RWPE2 (cell line): ENCODE measurements at regions not wholly inside any gene's neighbourhood (a gene's known extent, or its start where the extent isn't known, plus 50 kb on each side); places are given as distances from the start of the nearest gene placed in this dataset.

Source experiments
- ATAC-seq: fragments of 200-7000 bp; cut with Tn5 transposase; 3 replicates; pipeline ENCODE4 v1.9.1; 2021; ENCODE audit warnings: low read depth
- DNase-seq: peaks from one replicate; pipeline ENCODE4 v3.0.0-alpha.2; 2020; ENCODE audit warnings: low spot score
- H3K27ac ChIP-seq: fragments of 450-650 bp; 2 replicates; pipeline ENCODE4 v1.5.1; 2017; ENCODE audit warnings: mild to moderate bottlenecking; ENCODE audit not compliant: poor library complexity, severe bottlenecking
- H3K27me3 ChIP-seq: fragments of 250-450 bp; sonication (Bioruptor Pico); 2 replicates; pipeline ENCODE4 v1.5.1; 2021; ENCODE audit warnings: mild to moderate bottlenecking, moderate library complexity; ENCODE audit not compliant: insufficient read depth, poor library complexity, severe bottlenecking
- H3K36me3 ChIP-seq: fragments of 250-450 bp; sonication (Bioruptor Pico); 2 replicates; pipeline ENCODE4 v1.5.1; 2020; ENCODE audit warnings: low read depth, mild to moderate bottlenecking, moderate library complexity
- H3K4me1 ChIP-seq: fragments of 250-450 bp; sonication (Bioruptor Pico); 2 replicates; pipeline ENCODE4 v1.5.1; 2021; ENCODE audit warnings: mild to moderate bottlenecking, moderate library complexity; ENCODE audit not compliant: insufficient read depth, poor library complexity, severe bottlenecking
- H3K4me3 ChIP-seq: fragments of 250-450 bp; sonication (Bioruptor Pico); 2 replicates; pipeline ENCODE4 v1.5.1; 2021; ENCODE audit warnings: mild to moderate bottlenecking, moderate library complexity; ENCODE audit not compliant: severe bottlenecking
- H3K9me3 ChIP-seq: fragments of 250-450 bp; sonication (Bioruptor Pico); 2 replicates; pipeline ENCODE4 v1.5.1; 2021; ENCODE audit warnings: mild to moderate bottlenecking, moderate library complexity; ENCODE audit not compliant: severe bottlenecking
- CTCF ChIP-seq: fragments of 450-650 bp; IDR thresholded peaks from one replicate; pipeline ENCODE4 v1.5.1; 2017; ENCODE audit warnings: mild to moderate bottlenecking, moderate library complexity; ENCODE audit not compliant: poor library complexity, severe bottlenecking

DNA sequence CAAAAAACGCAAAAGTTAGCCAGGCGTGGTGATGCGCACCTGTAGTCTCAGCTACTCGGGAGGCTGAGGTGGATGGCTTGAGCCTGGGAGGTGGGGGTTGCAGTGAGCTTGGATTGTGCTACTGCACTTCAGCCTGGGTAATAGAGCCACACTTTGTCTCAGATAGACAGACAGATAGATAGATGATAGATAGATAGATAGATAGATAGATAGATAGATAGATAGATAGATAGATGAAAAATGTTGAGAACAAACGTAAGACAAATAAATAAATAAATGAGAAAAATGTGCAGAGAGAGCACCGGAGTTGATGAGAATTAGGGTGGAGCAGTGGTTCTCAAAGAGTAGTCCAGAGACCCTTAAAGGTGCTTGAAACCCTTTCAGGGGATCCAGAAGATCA, 58.4 kb upstream of the ARL8B start:
- H3K4me3 ChIP-seq, result no peak overlapping the region
- no peak overlapping the region for H3K27ac ChIP-seq
- no peak for TF ChIP-seq CTCF
- no peaks in the 10 kb centered on the region for H3K4me1 ChIP-seq
- DNase-seq (no peak), ATAC-seq (no peak)
- no peaks in the 10 kb centered on the region for H3K9me3 ChIP-seq
- H3K36me3 ChIP-seq, result no peaks in the 10 kb centered on the region
- no peaks in the 10 kb centered on the region for H3K27me3 ChIP-seq

DNA sequence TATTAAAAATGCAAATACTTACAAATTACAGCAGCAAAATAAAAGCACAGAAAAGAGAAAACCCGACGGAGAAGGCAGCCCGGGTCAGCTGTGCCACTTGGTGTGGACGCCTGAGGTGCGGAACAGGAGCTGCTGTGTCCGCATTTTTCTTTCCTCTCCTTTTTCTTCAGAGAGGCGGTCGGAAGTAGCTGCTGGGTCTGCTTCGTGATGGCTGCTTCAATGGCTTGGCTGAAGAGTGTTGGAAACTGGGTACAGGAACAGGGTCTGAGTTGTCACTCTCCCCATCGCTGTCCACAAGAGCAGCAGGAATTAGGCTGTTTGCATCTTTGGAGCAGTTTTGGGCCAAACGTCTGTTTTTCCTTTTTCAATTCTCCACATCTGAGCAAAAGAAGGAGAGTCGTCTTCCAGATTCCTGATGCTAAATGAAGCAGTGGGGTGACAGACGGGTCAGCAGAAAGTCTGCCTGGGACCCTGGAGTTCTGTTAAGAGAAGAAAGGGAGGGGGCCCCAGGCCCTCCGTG, 53.5 kb upstream of the ARL8B start:
- ATAC-seq (no peak), DNase-seq (no peak)
- TF ChIP-seq CTCF, result no peak
- no peaks in the 10 kb centered on the region for H3K36me3 ChIP-seq
- H3K4me3 ChIP-seq, result no peak overlapping the region
- H3K27ac ChIP-seq, result no peak overlapping the region
- H3K9me3 ChIP-seq, result no peaks in the 10 kb centered on the region
- peaks cover 10% of the 10 kb centered on the region for H3K4me1 ChIP-seq
- H3K27me3 ChIP-seq, result no peaks in the 10 kb centered on the region

DNA sequence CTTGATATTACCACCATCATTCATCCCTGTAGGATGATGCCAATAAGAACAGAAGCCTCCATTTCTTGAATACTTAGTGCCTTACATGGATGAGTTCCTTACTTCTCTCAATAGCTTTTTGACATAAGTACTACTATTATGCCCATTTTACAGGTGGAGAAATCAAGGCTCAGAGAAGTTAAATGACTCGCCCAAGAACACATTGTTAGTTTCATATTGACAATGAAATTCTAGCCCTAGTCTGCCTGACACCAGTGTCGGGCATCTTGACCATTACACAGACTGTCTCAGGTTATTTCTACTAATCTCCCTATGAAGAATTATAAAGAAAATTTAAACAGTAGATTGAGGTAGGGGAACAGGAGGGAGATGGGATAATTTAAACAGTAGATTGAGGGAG, 52.5 kb upstream of the ARL8B start:
- Histone ChIP-seq H3K27me3 (no peaks in the 10 kb centered on the region), H3K4me1 (peaks cover 10% of the 10 kb centered on the region), H3K9me3 (no peaks in the 10 kb centered on the region), H3K4me3 (no peak overlapping the region), H3K36me3 (no peaks in the 10 kb centered on the region), H3K27ac (no peak overlapping the region)
- ATAC-seq (no peak), DNase-seq (no peak)
- no peak for TF ChIP-seq CTCF

DNA sequence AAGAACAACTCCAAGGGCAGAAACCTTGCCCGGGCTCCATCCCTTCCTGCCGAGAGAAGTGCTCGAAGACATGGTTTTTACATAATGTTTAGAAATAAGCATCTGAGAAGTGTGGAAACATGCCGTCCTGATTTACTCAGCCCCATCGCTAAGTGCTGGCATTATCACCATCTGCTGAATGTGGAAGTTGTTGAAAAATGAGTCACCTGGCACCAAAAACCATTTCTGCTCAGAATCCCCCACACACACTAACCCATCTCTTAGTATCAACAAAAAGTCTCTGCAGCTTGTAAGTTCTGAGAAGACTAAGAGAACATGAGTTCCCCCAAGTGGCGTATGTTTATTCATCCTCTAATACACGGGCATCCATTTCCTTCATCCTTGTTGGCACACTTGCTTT, 51.0 kb upstream of the ARL8B start:
- Histone ChIP-seq H3K27me3 (no peaks in the 10 kb centered on the region), H3K4me1 (peaks cover 10% of the 10 kb centered on the region), H3K9me3 (no peaks in the 10 kb centered on the region), H3K4me3 (no peak overlapping the region), H3K27ac (no peak overlapping the region), H3K36me3 (no peaks in the 10 kb centered on the region)
- ATAC-seq, result peak; percentile 52
- TF ChIP-seq CTCF, result no peak
- DNase-seq, result no peak

GRCh38 chr3:5072100-5072816, 49.8 kb upstream of the ARL8B start:
- DNase-seq, result no peak
- H3K27me3 ChIP-seq, result no peaks in the 10 kb centered on the region
- H3K4me3 ChIP-seq, result no peak overlapping the region
- ATAC-seq, result peak; percentile 62
- no peaks in the 10 kb centered on the region for H3K36me3 ChIP-seq
- no peak for TF ChIP-seq CTCF
- H3K9me3 ChIP-seq, result no peaks in the 10 kb centered on the region
- H3K27ac ChIP-seq, result no peak overlapping the region
- peaks cover 10% of the 10 kb centered on the region for H3K4me1 ChIP-seq
